Cortex of kidney (tissue), 1 donor: ENCODE measurements at regions not wholly inside any gene's neighbourhood (a gene's known extent, or its start where the extent isn't known, plus 50 kb on each side); places are given as distances from the start of the nearest gene placed in this dataset.
"Not testable (repeated sequence)": the region's sequence is repeated elsewhere in the genome, so short reads cannot be mapped to it uniquely, and the experiment has no call there.

Source experiments
- DNase-seq: peaks from one replicate; lab custom pipeline; 2025; lab: John Stamatoyannopoulos, UW

DNA sequence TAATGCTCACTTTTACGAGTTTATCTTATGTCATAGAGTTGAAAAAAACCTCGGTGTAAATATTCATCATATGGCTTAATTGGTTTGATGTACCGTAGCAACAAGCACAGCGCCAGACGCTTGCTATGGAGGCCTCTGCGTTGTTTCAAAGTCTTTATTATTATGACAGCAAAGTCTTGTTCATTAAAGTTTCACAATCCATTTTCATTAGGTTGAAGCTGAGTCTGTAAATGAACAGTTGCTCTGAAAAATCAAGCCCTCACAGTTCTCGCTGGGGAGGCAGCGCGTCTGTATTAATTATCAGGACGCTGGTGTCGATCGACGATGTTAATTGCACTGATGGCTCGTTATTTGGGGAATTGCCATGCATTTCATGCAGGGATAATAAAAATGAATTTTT lies 185.6 kb downstream of the INSC start:
- DNase-seq: no peak

DNA sequence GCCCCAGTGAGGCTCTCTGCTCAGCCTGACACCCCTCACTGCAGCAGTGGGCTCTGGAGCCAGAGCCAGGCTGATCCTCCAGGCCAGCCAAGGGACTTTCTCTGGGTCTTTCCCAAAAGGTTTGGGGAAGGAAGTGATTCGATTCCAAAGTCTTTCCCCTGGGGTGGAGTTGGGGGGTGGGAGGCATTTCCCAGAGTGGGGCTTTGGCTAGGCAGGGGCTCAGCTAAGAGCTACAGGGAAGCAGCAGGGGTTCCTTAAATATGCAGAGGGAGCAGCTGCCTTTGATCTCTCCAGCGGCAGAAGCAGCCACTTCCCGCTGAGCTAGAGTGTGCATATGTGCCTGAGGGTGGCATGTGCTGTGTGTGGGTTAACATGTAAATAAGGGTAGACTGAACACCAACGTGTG lies 192.9 kb downstream of the INSC start:
- no peak for DNase-seq

DNA sequence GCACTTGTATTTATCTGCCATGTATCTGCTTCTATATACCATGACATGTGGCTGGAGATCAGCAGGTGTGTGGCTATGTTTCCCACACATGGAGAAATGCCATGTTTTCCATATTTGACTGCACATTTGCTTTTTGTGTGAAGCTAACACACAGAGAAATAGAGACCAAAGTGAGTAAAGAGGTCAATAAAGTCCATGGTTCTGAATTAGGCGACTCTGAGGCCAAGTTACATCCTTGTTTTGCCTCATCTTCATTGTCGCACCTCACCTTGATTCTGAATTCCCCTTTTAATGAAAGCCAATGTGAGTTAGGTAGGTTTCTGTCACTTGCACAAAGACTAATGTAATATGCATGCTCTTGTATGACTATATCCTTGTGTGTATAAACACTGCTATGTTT lies 194.1 kb downstream of the INSC start:
- DNase-seq: no peak

DNA sequence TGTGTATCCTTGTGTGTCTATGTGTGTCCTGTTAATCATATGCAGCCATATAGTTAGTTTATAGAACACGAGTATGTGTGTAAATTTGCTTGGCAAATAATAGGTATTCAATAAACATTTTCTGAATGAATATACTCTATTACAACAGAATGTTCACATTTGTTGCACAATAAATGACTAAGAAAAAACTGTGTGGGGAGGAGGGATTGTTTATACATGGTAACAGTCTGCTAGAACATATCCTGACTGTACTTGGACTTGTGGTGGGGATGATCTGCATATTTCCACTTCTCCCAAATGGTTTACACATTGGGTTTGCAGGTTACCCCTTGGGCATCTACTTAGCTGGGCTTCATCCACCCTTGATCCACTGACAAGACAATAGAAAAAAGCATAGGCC lies 194.6 kb downstream of the INSC start:
- DNase-seq: no peak

DNA sequence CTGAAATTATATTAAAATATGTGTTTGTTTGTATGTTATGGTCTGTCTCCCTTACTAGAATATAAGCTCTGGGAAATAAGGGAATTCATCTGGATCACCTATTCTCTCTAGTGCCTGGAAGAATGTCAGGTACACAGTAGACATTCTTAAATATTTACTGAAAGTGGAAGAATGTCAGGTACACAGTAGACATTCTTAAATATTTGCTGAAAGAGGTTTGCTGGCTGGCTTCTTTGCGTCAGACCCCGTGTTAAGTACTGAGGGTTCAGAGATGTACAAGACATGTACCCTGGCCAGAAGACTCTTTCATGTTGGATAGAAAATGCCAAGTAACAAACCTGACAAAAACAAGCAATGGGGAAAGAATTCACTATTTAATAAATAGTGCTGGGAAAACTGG lies 199.1 kb downstream of the INSC start:
- no peak for DNase-seq

DNA sequence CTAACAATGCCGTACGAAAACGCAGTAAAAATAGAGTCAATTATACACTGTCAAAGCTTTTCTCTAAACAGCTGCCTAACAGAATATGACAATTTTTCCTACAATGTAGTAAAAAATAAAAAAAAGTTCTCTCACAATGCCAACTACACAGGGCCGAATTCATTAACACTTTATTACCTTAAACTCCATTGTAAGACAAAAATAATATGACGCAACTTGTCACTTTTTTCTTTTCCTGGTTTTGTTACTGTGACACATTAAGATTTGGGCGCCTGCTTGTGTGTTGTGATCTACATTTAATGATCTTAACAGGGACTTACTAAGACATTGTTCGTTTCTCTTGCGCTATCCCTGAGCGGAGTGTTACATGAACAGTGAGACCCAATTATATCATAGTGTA lies 204.1 kb downstream of the INSC start:
- no peak for DNase-seq

DNA sequence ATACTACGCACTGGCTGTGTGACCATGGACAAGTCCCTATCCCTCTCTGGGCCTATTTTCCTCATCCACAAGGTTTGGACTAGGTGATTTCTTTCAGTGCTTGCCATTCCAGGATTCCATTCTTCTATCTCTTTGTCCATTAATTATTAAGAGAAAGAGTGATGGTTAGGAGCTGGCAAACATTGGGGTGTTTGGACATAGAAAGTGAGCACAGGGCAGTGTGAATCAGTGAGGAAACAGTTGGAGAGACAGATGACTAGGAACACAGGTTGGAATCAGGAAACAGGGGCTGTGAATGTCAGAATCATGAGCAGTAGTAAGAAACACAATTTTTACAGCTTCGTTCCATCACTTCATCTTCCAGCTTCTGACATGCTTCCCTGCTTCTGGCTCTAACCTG lies 211.8 kb downstream of the INSC start:
- no peak for DNase-seq

DNA sequence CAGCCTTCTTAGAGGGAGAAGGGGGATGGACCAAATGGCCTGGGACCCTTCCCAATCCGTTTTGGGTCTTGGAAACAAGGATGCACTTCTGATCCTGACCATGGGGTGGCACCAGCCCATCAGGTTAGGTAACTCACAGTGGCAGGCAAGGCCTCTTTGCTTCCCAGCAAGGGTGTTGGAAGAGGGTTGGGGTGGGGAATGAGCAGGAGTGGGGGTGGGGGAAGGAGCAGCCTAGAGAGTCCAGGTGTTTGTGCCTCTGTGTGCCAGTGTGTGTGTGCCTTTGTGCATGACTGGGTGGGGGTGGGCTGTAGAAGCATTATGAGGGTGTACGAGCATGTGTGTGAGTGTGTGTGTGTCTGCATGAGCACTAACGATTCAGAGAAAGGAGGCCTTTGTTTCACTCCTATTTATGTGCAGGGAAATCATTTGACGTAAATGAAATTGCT lies 213.1 kb downstream of the INSC start:
- DNase-seq: no peak

DNA sequence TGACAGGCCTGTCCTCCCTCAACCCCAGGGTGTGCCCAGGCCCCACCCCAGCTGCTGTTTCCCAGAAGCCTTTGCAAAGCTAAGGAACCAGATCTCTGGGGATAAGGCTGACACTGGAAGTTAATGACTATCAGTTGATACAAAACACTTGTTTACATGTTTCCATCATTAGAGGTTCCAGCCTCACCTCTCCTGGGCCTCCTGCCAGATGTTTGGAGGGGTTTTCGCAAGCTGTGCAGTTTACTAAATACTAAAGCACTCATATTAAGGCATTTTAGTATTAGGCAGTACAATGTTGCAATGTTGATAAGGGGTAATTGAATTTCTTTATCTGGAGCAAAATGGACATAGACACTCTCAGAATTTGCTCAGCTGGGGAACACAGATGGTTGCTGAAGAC lies 218.7 kb downstream of the INSC start:
- no peak for DNase-seq

DNA sequence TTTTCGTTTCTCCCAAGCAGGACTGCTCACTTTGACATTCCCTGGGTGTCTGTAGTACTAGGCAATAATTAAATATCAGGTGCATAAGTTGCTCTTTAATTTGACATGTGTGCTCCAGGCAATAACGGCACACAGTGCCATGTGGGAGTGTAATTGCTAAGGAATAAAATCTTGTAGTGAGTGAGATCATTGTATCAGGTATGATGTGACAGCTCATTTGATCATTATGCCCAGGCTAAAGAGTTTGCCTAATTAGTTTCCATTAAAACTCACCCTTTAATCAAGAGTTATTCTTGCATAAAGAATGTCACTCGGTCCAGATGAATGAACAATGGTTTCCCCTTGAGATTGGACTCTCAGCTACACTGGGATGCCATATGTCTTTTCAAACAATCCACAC lies 220.0 kb downstream of the INSC start:
- DNase-seq: no peak

DNA sequence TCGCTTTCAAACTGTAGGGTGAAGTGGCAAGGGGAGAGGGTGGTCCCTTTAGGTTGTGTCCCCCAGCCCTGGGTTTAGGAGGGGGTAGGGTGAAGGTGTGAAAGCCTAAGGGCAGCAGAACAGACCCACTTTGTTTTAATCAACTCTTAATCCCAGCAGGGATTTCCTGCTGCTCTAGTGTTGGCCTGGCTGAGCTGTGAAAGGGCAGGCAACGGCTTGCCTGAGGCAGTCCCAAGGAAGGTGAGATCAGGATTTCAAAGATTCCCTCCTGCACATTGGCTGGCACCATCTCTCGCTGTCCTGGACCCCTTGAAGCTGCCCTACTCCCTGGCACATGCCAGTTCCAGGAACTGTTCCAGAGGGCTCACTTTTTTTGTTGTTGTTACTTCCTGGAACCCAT lies 221.3 kb downstream of the INSC start:
- no peak for DNase-seq

DNA sequence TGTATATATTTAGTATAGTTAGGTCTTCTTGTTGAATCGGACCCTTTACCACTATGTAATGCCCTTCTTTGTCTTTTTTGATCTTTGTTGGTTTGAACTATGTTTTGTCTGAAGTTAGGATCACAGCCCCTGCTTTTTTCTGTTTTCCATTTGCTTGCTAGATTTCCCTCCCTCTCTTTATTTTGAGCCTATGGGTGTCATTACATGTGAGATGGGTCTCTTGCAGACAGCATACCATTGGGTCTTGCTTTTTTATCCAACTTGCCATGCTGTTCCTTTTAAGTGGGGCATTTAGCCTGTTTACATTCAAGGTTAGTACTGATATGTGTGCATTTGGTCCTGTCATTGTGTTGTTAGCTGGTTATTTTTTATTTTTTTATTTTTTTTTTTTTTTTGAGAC lies 224.6 kb downstream of the INSC start:
- DNase-seq: no peak

DNA sequence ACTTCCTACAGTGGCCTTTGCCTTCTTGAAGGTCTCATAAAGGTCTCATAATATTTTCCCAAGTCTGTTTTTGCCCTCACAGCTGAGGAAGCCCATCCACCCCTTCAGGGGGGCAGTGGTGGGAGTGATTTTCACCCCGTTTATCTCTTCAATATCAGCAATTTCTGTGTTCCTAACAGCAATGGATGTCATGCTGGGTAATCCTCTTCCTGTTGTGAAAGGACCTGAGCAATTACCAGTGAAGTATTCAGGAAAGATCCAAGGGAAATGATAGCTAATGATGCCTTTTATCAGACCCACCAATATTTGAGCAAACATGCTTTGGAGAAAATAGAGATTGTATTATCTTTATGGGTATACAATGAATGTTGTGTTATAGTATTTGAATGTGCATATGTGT lies 226.9 kb downstream of the INSC start:
- DNase-seq: no peak

DNA sequence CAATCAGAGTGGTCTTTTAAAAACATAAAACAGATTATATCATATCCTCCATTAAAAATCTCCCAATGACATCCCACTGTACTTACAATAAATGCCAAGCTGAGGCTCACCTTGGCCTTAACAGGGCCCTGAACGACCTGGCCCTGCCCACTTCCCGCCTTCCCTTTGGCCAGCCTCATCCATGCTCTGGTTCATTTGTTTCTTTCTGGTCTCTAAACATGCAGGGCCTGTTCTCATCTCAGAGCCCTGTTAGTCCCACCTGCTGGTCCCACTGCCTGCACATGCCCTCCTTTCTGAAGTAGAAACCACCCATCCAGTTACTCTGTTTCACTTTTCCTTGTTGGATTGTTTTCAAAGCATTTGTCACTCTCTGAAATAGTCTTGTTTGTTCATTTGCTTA lies 227.4 kb downstream of the INSC start:
- DNase-seq: no peak

DNA sequence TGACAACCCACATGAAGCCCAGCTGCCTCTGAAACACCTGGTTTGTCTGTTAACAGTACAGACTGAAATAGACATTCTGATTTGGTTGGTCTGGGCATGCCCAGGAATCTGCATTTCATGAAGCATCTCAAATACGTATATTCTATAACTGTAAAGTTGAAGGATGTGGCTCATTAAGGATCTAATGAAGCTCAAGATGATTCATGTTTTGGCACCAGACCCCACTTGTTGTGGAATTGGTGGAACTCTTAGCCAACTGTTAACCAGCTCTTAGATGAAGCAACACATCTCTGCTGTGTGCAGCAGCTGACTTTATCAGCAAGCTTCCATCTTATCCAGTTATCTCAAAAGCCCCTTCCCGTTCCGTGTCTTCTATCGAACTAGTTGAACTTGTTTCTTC lies 232.2 kb downstream of the INSC start:
- no peak for DNase-seq

DNA sequence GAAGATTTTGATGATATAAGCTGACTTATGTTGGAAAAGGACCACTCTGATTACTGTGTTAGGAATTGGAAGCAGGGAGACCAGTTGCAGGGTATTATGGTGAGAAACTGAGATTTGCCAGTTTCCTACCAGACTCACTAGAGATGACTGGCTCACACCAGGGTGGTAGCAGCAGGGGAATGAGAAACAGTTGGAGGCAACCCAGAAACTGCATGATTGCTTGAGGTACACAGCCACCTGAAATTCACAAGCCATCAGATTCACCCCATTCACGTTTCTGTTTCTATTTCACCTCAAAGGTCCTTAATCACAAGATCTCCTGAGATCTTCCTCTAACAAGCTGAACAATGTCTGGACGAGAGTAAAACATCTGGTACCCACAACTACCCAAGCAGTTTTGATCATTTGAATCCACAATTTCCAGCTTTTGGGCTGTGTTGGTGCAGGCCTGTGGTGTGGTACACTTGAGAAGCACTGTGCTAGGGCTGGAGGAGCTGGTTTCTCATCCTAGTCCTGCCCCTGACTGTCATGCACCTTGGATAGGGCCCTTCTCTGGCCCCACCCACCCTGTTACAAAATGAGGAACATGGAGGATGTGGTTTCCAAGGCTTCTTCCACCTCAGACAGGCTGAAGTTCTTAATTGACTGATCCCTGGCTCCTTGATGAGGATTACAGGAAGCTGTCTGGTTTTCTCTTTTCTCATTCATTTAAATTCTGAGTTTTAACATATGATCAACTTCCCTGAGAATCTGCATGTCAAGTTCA lies 233.4 kb downstream of the INSC start:
- DNase-seq: no peak

DNA sequence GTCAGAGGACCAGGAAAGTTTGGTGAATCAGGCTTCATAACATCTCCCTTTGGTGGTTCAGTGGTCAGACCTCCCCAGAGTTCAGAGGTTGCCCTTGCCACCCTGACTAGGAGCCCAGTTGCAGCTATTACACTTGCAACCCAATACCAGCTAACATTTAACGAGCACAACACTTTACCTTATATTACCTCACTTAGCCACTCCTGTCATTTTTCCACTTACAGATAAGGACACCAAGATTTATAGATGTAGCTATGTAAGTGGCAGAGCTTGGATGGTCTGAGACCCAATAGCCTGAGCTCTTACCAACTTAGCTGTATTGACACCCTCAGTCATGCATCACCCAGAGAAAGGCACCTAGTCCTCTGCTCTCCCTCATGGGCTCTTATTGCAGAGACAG lies 234.7 kb downstream of the INSC start:
- no peak for DNase-seq

DNA sequence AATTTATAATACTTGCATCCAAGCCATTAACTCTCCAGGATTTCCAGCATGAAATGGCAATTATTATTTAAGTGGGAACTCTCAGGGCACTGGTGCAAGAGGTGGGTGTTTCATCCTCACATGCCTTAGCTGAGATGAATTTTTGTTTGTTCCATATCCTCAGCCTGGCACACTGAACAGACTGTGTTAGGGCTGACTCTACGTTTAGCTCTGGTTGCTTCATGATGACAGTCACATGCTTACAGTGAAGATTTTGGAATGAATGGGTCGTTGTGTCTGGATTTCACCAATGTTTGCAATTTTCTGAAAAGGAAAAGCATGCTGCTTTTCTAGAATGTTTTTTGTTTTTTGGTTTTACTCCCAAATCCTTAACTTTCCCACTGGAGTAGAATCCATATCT lies 246.6 kb downstream of the INSC start:
- no peak for DNase-seq

DNA sequence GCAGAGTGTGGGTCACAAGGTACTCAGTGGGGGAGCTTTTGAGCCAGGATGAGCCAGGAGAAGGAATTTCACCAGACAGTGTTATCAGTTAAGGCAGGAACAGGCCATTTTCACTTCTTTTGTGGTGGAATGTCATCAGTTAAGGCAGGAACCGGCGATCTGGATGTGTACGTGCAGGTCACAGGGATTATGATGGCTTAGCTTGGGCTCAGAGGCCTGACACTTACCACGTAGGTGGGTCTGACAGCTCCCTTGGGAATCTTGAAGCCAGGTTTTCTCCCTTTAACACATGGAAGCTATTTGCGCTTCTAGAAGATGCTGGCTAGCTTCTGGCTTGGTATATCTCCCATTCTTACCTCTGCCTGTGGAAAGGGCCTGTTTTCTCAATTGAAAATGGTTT lies 250.6 kb downstream of the INSC start:
- not testable (repeated sequence) for DNase-seq

DNA sequence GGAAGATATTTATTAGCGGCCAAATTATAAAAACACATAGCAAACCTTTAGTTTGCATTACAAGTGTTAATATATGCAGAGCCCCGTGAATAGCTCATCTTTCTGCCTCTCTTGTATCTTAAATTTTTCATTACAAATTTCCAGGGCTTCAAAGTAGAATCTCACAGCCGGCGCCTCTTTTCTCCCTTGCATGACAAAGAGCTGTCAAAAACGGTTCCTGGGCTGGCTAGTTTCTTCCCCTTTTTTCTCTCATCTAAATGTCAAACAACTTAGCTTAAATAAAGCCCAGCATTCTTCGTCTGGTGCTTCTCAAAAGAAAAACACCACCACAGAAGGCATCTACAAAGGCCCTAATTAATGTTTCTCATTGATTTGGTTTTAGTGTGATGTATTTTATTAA lies 253.0 kb downstream of the INSC start:
- no peak for DNase-seq

DNA sequence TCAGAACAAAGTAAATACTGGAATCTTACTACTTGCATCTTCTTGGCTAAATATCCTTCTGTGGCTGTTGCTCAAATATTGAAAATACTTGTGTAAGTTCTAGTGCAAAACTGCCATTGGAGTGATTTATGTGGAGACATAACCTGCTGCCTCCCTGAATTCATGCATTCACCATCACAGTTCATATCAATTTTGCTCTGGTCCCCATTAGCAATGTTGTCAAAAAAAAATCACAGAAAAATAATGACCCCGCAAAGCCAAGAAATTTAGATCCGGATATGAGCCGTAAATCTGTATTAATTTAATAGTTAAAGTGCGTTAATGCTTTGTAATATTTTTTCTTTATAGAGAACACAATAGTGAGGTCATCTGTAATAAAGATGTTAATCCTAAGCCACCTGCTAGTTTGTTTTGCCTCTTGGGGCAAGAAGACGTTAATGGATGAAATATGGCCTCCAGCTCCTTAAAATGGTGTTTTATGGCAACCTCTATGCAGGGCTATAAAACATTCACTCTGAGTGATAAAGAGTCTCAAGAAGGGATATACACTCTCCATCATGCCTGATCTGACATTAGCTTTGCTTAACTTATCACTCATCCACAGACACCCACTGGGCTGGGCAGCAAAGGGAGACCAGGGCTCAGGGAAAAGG lies 255.9 kb downstream of the INSC start:
- no peak for DNase-seq

DNA sequence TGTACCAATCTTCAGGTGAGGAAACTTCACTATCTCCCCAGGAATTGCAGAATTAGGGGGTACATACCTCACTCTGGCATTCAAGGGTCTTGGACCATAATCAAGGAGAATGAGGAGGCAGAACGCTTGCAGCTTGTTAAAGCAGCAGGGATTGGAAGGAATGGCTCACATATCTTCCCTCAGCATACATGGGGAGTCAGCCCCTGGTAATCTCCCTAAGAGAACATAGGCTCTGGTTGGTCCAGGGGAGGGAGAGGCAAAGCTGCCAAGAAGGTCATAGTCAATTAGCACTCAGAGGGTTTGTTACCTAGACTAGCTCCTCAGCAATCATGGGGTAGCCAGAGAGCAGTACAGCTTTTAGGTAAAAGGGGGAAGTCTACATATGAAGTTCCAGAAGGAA lies 256.8 kb downstream of the INSC start:
- DNase-seq: no peak

DNA sequence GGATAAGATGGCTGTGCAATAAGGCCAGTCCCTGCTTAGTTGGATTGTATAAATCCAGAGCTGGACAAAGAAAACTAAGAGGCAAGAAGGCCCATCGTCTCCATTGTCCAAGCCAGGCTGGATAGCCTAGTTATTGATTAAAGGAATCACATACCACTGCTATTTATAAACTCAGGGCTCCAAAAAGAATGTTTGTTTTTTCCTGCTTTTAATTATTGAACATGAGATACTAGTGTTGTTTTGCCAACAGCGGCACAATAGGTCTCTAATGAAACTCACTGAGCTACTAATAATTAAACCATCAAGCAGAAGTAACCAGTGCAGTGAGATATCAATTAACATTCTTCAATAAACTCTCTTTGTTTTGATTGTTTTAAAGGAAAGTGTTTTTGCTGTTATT lies 259.7 kb downstream of the INSC start:
- no peak for DNase-seq

DNA sequence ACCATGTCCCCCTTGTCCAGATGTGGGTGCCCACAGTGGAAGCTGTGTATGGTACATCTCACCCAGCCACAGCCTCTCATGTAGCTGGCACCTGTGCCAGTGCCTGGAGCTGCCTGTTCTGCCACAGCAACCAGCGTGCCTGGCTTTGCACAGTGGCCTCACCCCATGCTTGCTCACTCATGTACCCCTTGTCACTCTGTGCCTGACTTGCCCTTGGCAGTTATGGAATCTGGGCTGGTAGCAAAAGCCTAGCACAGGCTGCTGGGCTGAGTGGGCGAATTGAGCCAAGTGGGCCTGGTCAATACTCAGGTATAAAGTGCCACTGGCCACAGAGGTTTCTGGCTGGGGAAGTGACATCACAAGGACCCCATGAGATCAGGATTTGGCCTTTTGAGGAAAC lies 264.2 kb downstream of the INSC start:
- no peak for DNase-seq
